ENCODE measurements at regions not wholly inside any gene's neighbourhood (a gene's known extent, or its start where the extent isn't known, plus 50 kb on each side); places are given as distances from the start of the nearest gene placed in this dataset.

DNA sequence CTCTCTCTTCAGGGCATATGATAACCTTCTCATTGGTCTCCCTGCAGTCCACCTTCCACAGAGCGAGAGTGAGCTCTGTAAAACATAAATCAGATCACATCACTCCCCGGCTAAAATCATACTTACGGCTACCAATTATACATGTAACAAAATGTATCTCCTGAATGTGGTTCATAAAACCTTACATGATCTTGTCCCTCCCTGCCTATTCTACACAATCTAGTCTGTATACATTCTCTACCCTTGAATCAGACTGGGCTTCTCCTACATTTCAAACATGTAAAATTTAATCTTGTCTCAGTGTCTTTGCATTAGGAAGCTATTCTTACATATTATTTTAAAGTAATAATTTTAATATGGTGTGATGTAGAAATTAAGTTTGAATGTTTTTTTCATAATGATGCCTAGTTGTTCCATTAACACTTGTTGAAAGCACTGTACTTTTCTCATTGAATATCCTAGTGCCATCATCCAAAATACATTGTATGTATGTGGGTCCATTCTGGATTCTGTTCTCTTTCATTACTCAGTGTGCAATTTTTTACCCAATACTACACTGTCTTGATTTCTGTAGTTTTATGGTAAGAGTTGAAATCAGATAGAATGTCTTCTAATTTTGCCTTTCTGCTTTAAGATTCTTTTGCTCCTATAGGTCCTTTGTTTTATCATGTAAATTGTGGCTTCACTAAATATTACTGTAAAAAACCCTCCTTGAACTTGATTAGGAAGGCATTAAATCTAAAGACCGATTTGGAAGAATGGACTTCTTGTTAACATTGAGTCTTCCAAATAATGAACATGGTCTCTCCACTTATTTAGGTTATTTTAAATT, 403.3 kb upstream of the EPHA7 start:
- no peak for DNase-seq (ENCODE audit: low read depth, low spot score)
- Histone ChIP-seq H3K79me2 (ENCODE audit: control insufficient read depth, insufficient read depth, low read length) (no peaks in the 10 kb centered on the region), H2AFZ (ENCODE audit: low read depth, low read length) (no peak overlapping the region), H3K9ac (replicated peaks; ENCODE audit: extremely low read depth, insufficient read depth, low read length) (no peak overlapping the region), H3K4me3 (replicated peaks in 1 of 3; ENCODE audit: insufficient read depth in 1 of 3, low read depth in 1 of 3, low read length in 3 of 3) (no peak overlapping the region), H3K4me2 (ENCODE audit: insufficient read depth, low read length) (no peak overlapping the region), H3K36me3 (ENCODE audit: control insufficient read depth in 2 of 2, extremely low read depth in 1 of 2, insufficient read depth in 2 of 2, low read length in 2 of 2) (no peaks in the 10 kb centered on the region), H3K4me1 (ENCODE audit: control insufficient read depth, extremely low read depth, insufficient read depth, low read length) (no peaks in the 10 kb centered on the region), H3K27me3 (ENCODE audit: control insufficient read depth in 2 of 2, insufficient read depth in 2 of 2, low read length in 2 of 2) (no peaks in the 10 kb centered on the region), H3K27ac (ENCODE audit: insufficient read depth, low read depth, low read length) (no peak overlapping the region), H3K9me3 (replicated peaks; ENCODE audit: control insufficient read depth, insufficient read depth, low read length) (no peaks in the 10 kb centered on the region), H3K9me1 (replicated peaks; ENCODE audit: control insufficient read depth, extremely low read depth, insufficient read depth, low read length) (no peaks in the 10 kb centered on the region), H4K20me1 (replicated peaks; ENCODE audit: control insufficient read depth, extremely low read depth, insufficient read depth, low read length) (no peaks in the 10 kb centered on the region)
- dilution Hi-C loops (cut with MboI; ENCODE audit: extremely low pct_ligation_motif_present, low sequenced_read_pairs) (no loop called here), intact Hi-C loops (cut with micrococcal nuclease) (no loop called here)
- ChIA-PET POLR2A (no interaction called here), CTCF (no interaction called here)
- no TSS peak for BruUV-seq (replicated peaks)
- TF ChIP-seq POLR2A (IDR thresholded peaks at IDR 0.05; ENCODE audit: low read depth, low read length) (no peak), GATA2 (IDR thresholded peaks at IDR 0.05; ENCODE audit: insufficient read depth, insufficient read length, low read depth, low read length) (no peak), POLR2AphosphoS5 (IDR thresholded peaks at IDR 0.05; ENCODE audit: insufficient read depth, low read depth, low read length) (no peak), JUN (IDR thresholded peaks at IDR 0.05; ENCODE audit: borderline replicate concordance, insufficient read depth, insufficient read length, low read depth) (no peak), FOS (IDR thresholded peaks at IDR 0.05; ENCODE audit: borderline replicate concordance, insufficient read depth, low read length) (no peak), EZH2 (IDR thresholded peaks at IDR 0.05; ENCODE audit: borderline replicate concordance, low read depth, low read length, severe bottlenecking) (no peak), MYC (IDR thresholded peaks at IDR 0.05; ENCODE audit: low read depth, low read length) (no peak), CTCF (IDR thresholded peaks at IDR 0.05; ENCODE audit: extremely low read depth in 1 of 2, insufficient read depth in 1 of 2, low read depth in 1 of 2, low read length in 2 of 2) (no peak)
- FAIRE-seq = no peak
